Esophagus squamous epithelium (tissue), 4 donors: ENCODE measurements at regions not wholly inside any gene's neighbourhood (a gene's known extent, or its start where the extent isn't known, plus 50 kb on each side); places are given as distances from the start of the nearest gene placed in this dataset.

Experiments used
- CTCF ChIP-seq, 6 experiments: fragments of 450-650 bp in 4 of 6; fragments of 200-600 bp in 2 of 6; sonication (generic) in 2 of 6; IDR thresholded peaks; one replicate each; pipeline ENCODE4 v1.5.1; 2016 to 2019; ENCODE audit warnings: antibody characterized with exemption in 6 of 6, mild to moderate bottlenecking in 4 of 6, moderate library complexity in 4 of 6
- POLR2A ChIP-seq, 4 donors: fragments of 450-650 bp; IDR thresholded peaks; one replicate each; pipeline ENCODE4 v1.6.1; 2017; ENCODE audit warnings: antibody characterized with exemption in 4 of 4, mild to moderate bottlenecking in 4 of 4, moderate library complexity in 3 of 4

- no peak for TF ChIP-seq CTCF (IDR thresholded peaks at IDR 0.05)
- TF ChIP-seq POLR2A (IDR thresholded peaks at IDR 0.05), result no peak
Measured at GRCh38 chrX:109952050-109952449, 50.9 kb upstream of the TMEM164 start.
